BJ (cell line): ENCODE measurements at regions not wholly inside any gene's neighbourhood (a gene's known extent, or its start where the extent isn't known, plus 50 kb on each side); places are given as distances from the start of the nearest gene placed in this dataset.

Source experiments
- CTCF ChIA-PET: fragments of 350-600 bp; formaldehyde crosslinking; extraction: SDS; loops from one replicate; lab custom pipeline; 2021; ENCODE audit warnings: antibody characterized with exemption, inconsistent platforms; lab: Yijun Ruan, JAX
- POLR2A ChIA-PET: fragments of 300-600 bp; sonication (Branson Sonifier 250); formaldehyde crosslinking; extraction: SDS; loops from one replicate; lab custom pipeline; 2021; ENCODE audit warnings: antibody characterized with exemption; lab: Charles Lee
- DNase-seq: peaks from one replicate; pipeline ENCODE4 v3.0.0-alpha.2; 2011; ENCODE audit warnings: low read depth
- H3K27me3 ChIP-seq: 2 replicates; pipeline ENCODE4 v1.6.0; 2011; ENCODE audit warnings: low read length; ENCODE audit not compliant: control insufficient read depth, insufficient read depth
- H3K36me3 ChIP-seq: 2 replicates; pipeline ENCODE4 v1.5.1; 2011; ENCODE audit warnings: low read length; ENCODE audit not compliant: control insufficient read depth, insufficient read depth
- H3K4me3 ChIP-seq: 2 replicates; pipeline ENCODE4 v1.5.1; 2011; ENCODE audit warnings: low read depth, mild to moderate bottlenecking, control low read depth, low read length
- CTCF ChIP-seq: IDR thresholded peaks from 2 replicates; pipeline ENCODE4 v1.5.1; 2011; ENCODE audit warnings: low read depth, mild to moderate bottlenecking, control low read depth, inconsistent platforms, low read length, moderate library complexity; ENCODE audit not compliant: insufficient read depth

GRCh38 chr13:70483599-70484276 is 375.5 kb upstream of the KLHL1 start:
- no peaks in the 10 kb centered on the region for H3K27me3 ChIP-seq
- no peak for TF ChIP-seq CTCF
- H3K36me3 ChIP-seq: no peaks in the 10 kb centered on the region
- CTCF ChIA-PET: no interaction called here
- DNase-seq: no peak
- POLR2A ChIA-PET: no interaction called here
- no peak overlapping the region for H3K4me3 ChIP-seq

- ChIA-PET POLR2A (no interaction called here), CTCF (no interaction called here)
- DNase-seq: no peak
- Histone ChIP-seq H3K4me3 (no peak overlapping the region), H3K36me3 (no peaks in the 10 kb centered on the region), H3K27me3 (no peaks in the 10 kb centered on the region)
- TF ChIP-seq CTCF: no peak
Observed at GRCh38 chr13:70473907-70474306, 365.7 kb upstream of the KLHL1 start.

- ChIA-PET POLR2A (no interaction called here), CTCF (no interaction called here)
- no peak for TF ChIP-seq CTCF
- DNase-seq: no peak
- no peaks in the 10 kb centered on the region for H3K36me3 ChIP-seq
- H3K4me3 ChIP-seq: no peak overlapping the region
- H3K27me3 ChIP-seq: no peaks in the 10 kb centered on the region
Observed at GRCh38 chr13:70469077-70469476, 360.8 kb upstream of the KLHL1 start.

- no peak for TF ChIP-seq CTCF
- no peak for DNase-seq
- no peaks in the 10 kb centered on the region for H3K27me3 ChIP-seq
- no peak overlapping the region for H3K4me3 ChIP-seq
- no peaks in the 10 kb centered on the region for H3K36me3 ChIP-seq
- CTCF ChIA-PET: no interaction called here
- POLR2A ChIA-PET: no interaction called here
Observed at GRCh38 chr13:70457474-70457873, 349.2 kb upstream of the KLHL1 start.

- no peaks in the 10 kb centered on the region for H3K27me3 ChIP-seq
- no peak overlapping the region for H3K4me3 ChIP-seq
- no peak for DNase-seq
- H3K36me3 ChIP-seq: no peaks in the 10 kb centered on the region
- TF ChIP-seq CTCF: no peak
- ChIA-PET CTCF (no interaction called here), POLR2A (no interaction called here)
Observed at GRCh38 chr13:70448820-70449219, 340.6 kb upstream of the KLHL1 start.
